Activated CD4-positive, alpha-beta T cell treated with anti-CD3 and anti-CD28 coated beads, Interleukin-2, amount 50 U/mL, for 16 hours (primary cell): ENCODE measurements at regions not wholly inside any gene's neighbourhood (a gene's known extent, or its start where the extent isn't known, plus 50 kb on each side); places are given as distances from the start of the nearest gene placed in this dataset.

Source experiments
- DNase-seq: peaks from one replicate; pipeline ENCODE4 v3.0.0-alpha.2; 2020

- DNase-seq, result no peak
These were observed 488.3 kb downstream of the FOXO1 start for GRCh38 chr13:40178130-40178529.

- no peak for DNase-seq
These were observed 486.8 kb downstream of the FOXO1 start for GRCh38 chr13:40179445-40180281.

- DNase-seq, result no peak
These were observed 485.7 kb downstream of the FOXO1 start for GRCh38 chr13:40180776-40181175.

GRCh38 chr13:40181203-40181845 is 485.1 kb downstream of the FOXO1 start:
- no peak for DNase-seq

- DNase-seq, result no peak
These were observed 483.9 kb downstream of the FOXO1 start for GRCh38 chr13:40182591-40182990.

- no peak for DNase-seq
These were observed 481.0 kb downstream of the FOXO1 start for GRCh38 chr13:40185414-40185813.

GRCh38 chr13:40186041-40186440 is 480.4 kb downstream of the FOXO1 start:
- no peak for DNase-seq

GRCh38 chr13:40186626-40187323 is 479.7 kb downstream of the FOXO1 start:
- DNase-seq, result no peak

- peak; percentile 35 for DNase-seq
These were observed 479.1 kb downstream of the FOXO1 start for GRCh38 chr13:40187324-40187795.

GRCh38 chr13:40187841-40188591 is 478.4 kb downstream of the FOXO1 start:
- DNase-seq, result peak; percentile 26

GRCh38 chr13:40189426-40189825 is 477.0 kb downstream of the FOXO1 start:
- peak; percentile 43 for DNase-seq

GRCh38 chr13:40189898-40190630 is 476.4 kb downstream of the FOXO1 start:
- no peak for DNase-seq

- peak; percentile 69 for DNase-seq
These were observed 475.8 kb downstream of the FOXO1 start for GRCh38 chr13:40190641-40191100.

- DNase-seq, result no peak
These were observed 475.1 kb downstream of the FOXO1 start for GRCh38 chr13:40191186-40191980.

- DNase-seq, result no peak
These were observed 474.0 kb downstream of the FOXO1 start for GRCh38 chr13:40192452-40192851.

- DNase-seq, result no peak
These were observed 473.6 kb downstream of the FOXO1 start for GRCh38 chr13:40192858-40193257.

GRCh38 chr13:40193286-40194223 is 472.9 kb downstream of the FOXO1 start:
- DNase-seq, result no peak

- DNase-seq, result no peak
These were observed 472.1 kb downstream of the FOXO1 start for GRCh38 chr13:40194224-40194806.

GRCh38 chr13:40197049-40197448 is 469.4 kb downstream of the FOXO1 start:
- no peak for DNase-seq
